Skeletal muscle tissue (tissue), 3 donors: ENCODE measurements at regions not wholly inside any gene's neighbourhood (a gene's known extent, or its start where the extent isn't known, plus 50 kb on each side); places are given as distances from the start of the nearest gene placed in this dataset.

Source experiments
- H3K27ac ChIP-seq: one replicate; pipeline ENCODE4 v1.7.0; 2013; ENCODE audit warnings: mild to moderate bottlenecking, low read depth, low read length, inconsistent platforms
- H3K27me3 ChIP-seq, 3 donors: one replicate each; pipeline ENCODE4 v1.7.0; 2013; ENCODE audit warnings: low read length in 3 of 3; ENCODE audit not compliant: control insufficient read depth in 3 of 3, insufficient read depth in 3 of 3
- H3K36me3 ChIP-seq, 3 donors: one replicate each; pipeline ENCODE4 v1.7.0; 2013; ENCODE audit warnings: low read length in 3 of 3; ENCODE audit not compliant: control insufficient read depth in 3 of 3, insufficient read depth in 3 of 3
- H3K4me1 ChIP-seq, 3 donors: one replicate each; pipeline ENCODE4 v1.7.0; 2013; ENCODE audit warnings: low read length in 3 of 3, mild to moderate bottlenecking in 3 of 3; ENCODE audit not compliant: control insufficient read depth in 3 of 3, insufficient read depth in 3 of 3
- H3K4me3 ChIP-seq, 3 donors: one replicate each; pipeline ENCODE4 v1.7.0; 2013; ENCODE audit warnings: low read length in 3 of 3
- H3K9ac ChIP-seq, 3 donors: one replicate each; pipeline ENCODE4 v1.7.0; 2013; ENCODE audit warnings: low read length in 3 of 3, mild to moderate bottlenecking in 3 of 3, moderate library complexity in 2 of 3, low read depth in 1 of 3
- H3K9me3 ChIP-seq, 3 donors: one replicate each; pipeline ENCODE4 v1.7.0; 2013; ENCODE audit warnings: low read length in 3 of 3; ENCODE audit not compliant: control insufficient read depth in 3 of 3
- donor health status: Osteomylitis.

GRCh38 chr3:130839813-130840212 is 54.1 kb upstream of the ATP2C1 start:
- H3K9ac ChIP-seq, result peak overlapping the region in 2 of 3 donors; percentile 6 to 34
- H3K27me3 ChIP-seq, result no peaks in the 10 kb centered on the region
- H3K36me3 ChIP-seq, result no peaks in the 10 kb centered on the region
- peak overlapping the region in 2 of 3 donors; percentile 10 to 22 for H3K4me3 ChIP-seq
- H3K27ac ChIP-seq, result peak overlapping the region; percentile 72
- H3K9me3 ChIP-seq, result no peaks in the 10 kb centered on the region
- peaks cover 16 to 39% (median 23%) of the 10 kb centered on the region in 3 donors for H3K4me1 ChIP-seq

- H3K27ac ChIP-seq, result peak overlapping the region; percentile 89
- H3K27me3 ChIP-seq, result no peaks in the 10 kb centered on the region
- H3K9ac ChIP-seq, result peak overlapping the region in 2 of 3 donors; percentile 51 to 76
- no peak overlapping the region for H3K4me3 ChIP-seq
- no peaks in the 10 kb centered on the region for H3K9me3 ChIP-seq
- no peaks in the 10 kb centered on the region for H3K36me3 ChIP-seq
- peaks cover 14 to 35% (median 23%) of the 10 kb centered on the region in 3 donors for H3K4me1 ChIP-seq
Measured at GRCh38 chr3:130841357-130841756, 52.5 kb upstream of the ATP2C1 start.

- peak overlapping the region; percentile 68 for H3K27ac ChIP-seq
- peaks cover 14 to 37% (median 23%) of the 10 kb centered on the region in 3 donors for H3K4me1 ChIP-seq
- H3K36me3 ChIP-seq, result no peaks in the 10 kb centered on the region
- H3K9ac ChIP-seq, result peak overlapping the region in 2 of 3 donors; percentile 35 to 59
- no peak overlapping the region for H3K4me3 ChIP-seq
- no peaks in the 10 kb centered on the region for H3K27me3 ChIP-seq
- H3K9me3 ChIP-seq, result no peaks in the 10 kb centered on the region
Measured at GRCh38 chr3:130843441-130843840, 50.4 kb upstream of the ATP2C1 start.
